Gastrocnemius medialis (tissue), 4 donors: ENCODE measurements at regions not wholly inside any gene's neighbourhood (a gene's known extent, or its start where the extent isn't known, plus 50 kb on each side); places are given as distances from the start of the nearest gene placed in this dataset.

Source experiments
- ATAC-seq, 2 donors: fragments of 150-250 bp; one replicate each; pipeline ENCODE4 v1.9.1; 2016
- DNase-seq, 2 donors: peaks; one replicate each; pipeline ENCODE4 v3.0.0-alpha.2; 2019
- H3K27ac ChIP-seq, 4 donors: fragments of 200-600 bp; sonication (generic); 1 replicate in 1 of 4; 2 replicates in 3 of 4; pipeline ENCODE4 v1.5.1; 2016 to 2018; ENCODE audit warnings: mild to moderate bottlenecking in 2 of 4, moderate library complexity in 1 of 4
- H3K27me3 ChIP-seq, 3 donors: fragments of 200-600 bp; sonication (generic) in 2 of 3; 1 replicate in 1 of 3; 2 replicates in 2 of 3; pipeline versions ENCODE4 v1.5.1 to v1.6.0; 2016 to 2019; ENCODE audit warnings: mild to moderate bottlenecking in 1 of 3, moderate library complexity in 1 of 3
- H3K36me3 ChIP-seq, 2 donors: fragments of 200-600 bp; sonication (generic) in 1 of 2; one replicate each; pipeline ENCODE4 v1.5.1; 2017 to 2018
- H3K4me1 ChIP-seq, 2 donors: fragments of 200-600 bp; sonication (generic) in 1 of 2; one replicate each; pipeline ENCODE4 v1.5.1; 2016 to 2017; ENCODE audit warnings: mild to moderate bottlenecking in 2 of 2
- H3K4me3 ChIP-seq, 4 donors: fragments of 200-600 bp; sonication (generic) in 3 of 4; 1 replicate in 1 of 4; 2 replicates in 3 of 4; pipeline ENCODE4 v1.5.1; 2016 to 2019; ENCODE audit warnings: mild to moderate bottlenecking in 2 of 4
- H3K9me3 ChIP-seq, 3 donors: fragments of 200-600 bp; sonication (generic) in 2 of 3; 1 replicate in 1 of 3; 2 replicates in 2 of 3; pipeline ENCODE4 v1.5.1; 2016 to 2019
- CTCF ChIP-seq, 5 experiments: fragments of 450-650 bp in 3 of 5; fragments of 200-600 bp in 2 of 5; sonication (generic) in 2 of 5; IDR thresholded peaks in 4 of 5; conservative IDR thresholded peaks in 1 of 5; 1 replicate in 4 of 5; 2 replicates in 1 of 5; pipeline ENCODE4 v1.5.1; 2016 to 2019; ENCODE audit warnings: antibody characterized with exemption in 5 of 5, mild to moderate bottlenecking in 3 of 5, moderate library complexity in 3 of 5
- POLR2A ChIP-seq, 2 donors: fragments of 450-650 bp; IDR thresholded peaks; one replicate each; pipeline ENCODE4 v1.6.1; 2017; ENCODE audit warnings: antibody characterized with exemption in 2 of 2, mild to moderate bottlenecking in 2 of 2, moderate library complexity in 2 of 2
- in situ Hi-C, 4 donors: fragments of 200-750 bp; cut with MboI; loops; one replicate each; pipeline versions ENCODE4 v1.15.0 to v1.8.0; 2017; ENCODE audit warnings: low sequenced_read_pairs in 4 of 4
- intact Hi-C: fragments of 100-400 bp; cut with DNase I; formaldehyde crosslinking; loops from one replicate; pipeline ENCODE4 v1.15.1; 2023; ENCODE audit warnings: low total_unique reads

- TF ChIP-seq POLR2A (IDR thresholded peaks at IDR 0.05) = no peak
- TF ChIP-seq CTCF (IDR thresholded peaks at IDR 0.05 in 4 of 5, conservative IDR thresholded peaks at IDR 0.05 in 1 of 5) = no peak
- Histone ChIP-seq H3K27ac (no peak overlapping the region), H3K36me3 (no peaks in the 10 kb centered on the region), H3K4me3 (no peak overlapping the region), H3K4me1 (no peaks in the 10 kb centered on the region), H3K9me3 (no peaks in the 10 kb centered on the region), H3K27me3 (no peaks in the 10 kb centered on the region)
- no peak for ATAC-seq
- in situ Hi-C loops = no loop called here
- no peak for DNase-seq
- intact Hi-C loops = no loop called here
These were observed 214.3 kb downstream of the DHX35 start for GRCh38 chr20:39176457-39176856.

- intact Hi-C loops = no loop called here
- H3K9me3 ChIP-seq = no peaks in the 10 kb centered on the region
- H3K36me3 ChIP-seq = no peaks in the 10 kb centered on the region
- no peak for ATAC-seq
- no peaks in the 10 kb centered on the region for H3K4me1 ChIP-seq
- in situ Hi-C loops = no loop called here
- no peak for DNase-seq
- H3K27ac ChIP-seq = no peak overlapping the region
- no peak overlapping the region for H3K4me3 ChIP-seq
- no peak for TF ChIP-seq CTCF (IDR thresholded peaks at IDR 0.05 in 4 of 5, conservative IDR thresholded peaks at IDR 0.05 in 1 of 5)
- no peak for TF ChIP-seq POLR2A (IDR thresholded peaks at IDR 0.05)
- H3K27me3 ChIP-seq = no peaks in the 10 kb centered on the region
These were observed 208.8 kb downstream of the DHX35 start for GRCh38 chr20:39170896-39171463.

GRCh38 chr20:39165099-39165498 lies 203.0 kb downstream of the DHX35 start:
- no peak for TF ChIP-seq CTCF (IDR thresholded peaks at IDR 0.05 in 4 of 5, conservative IDR thresholded peaks at IDR 0.05 in 1 of 5)
- no peak for TF ChIP-seq POLR2A (IDR thresholded peaks at IDR 0.05)
- Histone ChIP-seq H3K9me3 (no peaks in the 10 kb centered on the region), H3K4me3 (no peak overlapping the region), H3K4me1 (peaks cover 0 to 12% of the 10 kb centered on the region in 2 donors), H3K27me3 (no peaks in the 10 kb centered on the region), H3K27ac (peak overlapping the region in 3 of 4 donors; percentile 59 to 83 (median 70)), H3K36me3 (no peaks in the 10 kb centered on the region)
- intact Hi-C loops (no loop called here), in situ Hi-C loops (no loop called here)
- peak; percentile 83 to 84 for ATAC-seq
- DNase-seq = peak; percentile 38 to 63

GRCh38 chr20:39164642-39165041 lies 202.5 kb downstream of the DHX35 start:
- TF ChIP-seq CTCF (IDR thresholded peaks at IDR 0.05 in 4 of 5, conservative IDR thresholded peaks at IDR 0.05 in 1 of 5) = no peak
- no peak for TF ChIP-seq POLR2A (IDR thresholded peaks at IDR 0.05)
- DNase-seq (peak; percentile 30 to 31), ATAC-seq (peak; percentile 85 to 89)
- H3K4me1 ChIP-seq = peaks cover 0 to 12% of the 10 kb centered on the region in 2 donors
- no peaks in the 10 kb centered on the region for H3K36me3 ChIP-seq
- in situ Hi-C loops = no loop called here
- H3K27ac ChIP-seq = peak overlapping the region in 3 of 4 donors; percentile 59 to 83 (median 70)
- no peaks in the 10 kb centered on the region for H3K9me3 ChIP-seq
- intact Hi-C loops = no loop called here
- no peaks in the 10 kb centered on the region for H3K27me3 ChIP-seq
- H3K4me3 ChIP-seq = no peak overlapping the region

- H3K4me1 ChIP-seq = peaks cover 0 to 12% of the 10 kb centered on the region in 2 donors
- no peaks in the 10 kb centered on the region for H3K36me3 ChIP-seq
- no peak for DNase-seq
- in situ Hi-C loops (no loop called here), intact Hi-C loops (no loop called here)
- no peak for ATAC-seq
- H3K27ac ChIP-seq = peak overlapping the region in 3 of 4 donors; percentile 59 to 83 (median 70)
- TF ChIP-seq CTCF (IDR thresholded peaks at IDR 0.05 in 4 of 5, conservative IDR thresholded peaks at IDR 0.05 in 1 of 5) (no peak), POLR2A (IDR thresholded peaks at IDR 0.05) (no peak)
- no peak overlapping the region for H3K4me3 ChIP-seq
- no peaks in the 10 kb centered on the region for H3K27me3 ChIP-seq
- H3K9me3 ChIP-seq = no peaks in the 10 kb centered on the region
These were observed 201.8 kb downstream of the DHX35 start for GRCh38 chr20:39163993-39164392.
